ENCODE measurements at regions not wholly inside any gene's neighbourhood (a gene's known extent, or its start where the extent isn't known, plus 50 kb on each side); places are given as distances from the start of the nearest gene placed in this dataset.

- ATAC-seq (no peak), DNase-seq (ENCODE audit: low read depth, low spot score) (no peak)
- Histone ChIP-seq H3K79me2 (ENCODE audit: insufficient read depth, low read length) (no peaks in the 10 kb centered on the region), H3K4me2 (ENCODE audit: low read length) (no peak overlapping the region), H3K27ac (ENCODE audit: low read depth, low read length) (no peak overlapping the region), H3K9me3 (ENCODE audit: control insufficient read depth in 1 of 2, insufficient read depth in 1 of 2, low read depth in 1 of 2, low read length in 2 of 2) (no peaks in the 10 kb centered on the region), H2AFZ (ENCODE audit: low read depth, low read length, poor library complexity, severe bottlenecking) (no peak overlapping the region), H3K4me1 (ENCODE audit: control insufficient read depth in 1 of 2, insufficient read depth in 2 of 2, low read length in 2 of 2) (peaks cover 0 to 4% of the 10 kb centered on the region in 2 experiments; a peak in 1 of 4 replicates), H3K27me3 (ENCODE audit: insufficient read depth, low read length) (no peaks in the 10 kb centered on the region), H3K9ac (ENCODE audit: low read length) (no peak overlapping the region), H3K4me3 (replicated peaks in 1 of 2; ENCODE audit: low read depth in 1 of 2, low read length in 2 of 2) (no peak overlapping the region), H3K36me3 (ENCODE audit: control insufficient read depth in 1 of 2, insufficient read depth in 2 of 2, low read length in 2 of 2) (no peaks in the 10 kb centered on the region), H4K20me1 (ENCODE audit: insufficient read depth) (no peaks in the 10 kb centered on the region), H3K9me2 (ENCODE audit: insufficient read depth) (no peaks in the 10 kb centered on the region)
- POLR2A ChIA-PET: no interaction called here
- BruUV-seq (replicated peaks): no TSS peak
- RAD21 ChIA-PET (ENCODE audit: low non-redundant PET in 1 of 2, low total read pairs in 2 of 2, uncharacterized antibody in 2 of 2, unreplicated experiment in 2 of 2): no interaction called here
- TF ChIP-seq ATF3 (IDR thresholded peaks at IDR 0.05) (no peak), EZH2phosphoT487 (IDR thresholded peaks at IDR 0.05; ENCODE audit: borderline replicate concordance) (no peak), EGR1 (IDR thresholded peaks at IDR 0.05; ENCODE audit: low read depth) (no peak), CBX3 (IDR thresholded peaks at IDR 0.05; ENCODE audit: low read depth) (no peak), FOSL1 (IDR thresholded peaks at IDR 0.05; ENCODE audit: low read depth) (no peak), SIN3A (IDR thresholded peaks at IDR 0.05; ENCODE audit: low read depth) (no peak)
- TF ChIP-seq, protein P1, sequence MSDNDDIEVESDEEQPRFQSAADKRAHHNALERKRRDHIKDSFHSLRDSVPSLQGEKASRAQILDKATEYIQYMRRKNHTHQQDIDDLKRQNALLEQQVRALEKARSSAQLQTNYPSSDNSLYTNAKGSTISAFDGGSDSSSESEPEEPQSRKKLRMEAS (IDR thresholded peaks at IDR 0.05): no peak
- TF ChIP-seq, protein P2, sequence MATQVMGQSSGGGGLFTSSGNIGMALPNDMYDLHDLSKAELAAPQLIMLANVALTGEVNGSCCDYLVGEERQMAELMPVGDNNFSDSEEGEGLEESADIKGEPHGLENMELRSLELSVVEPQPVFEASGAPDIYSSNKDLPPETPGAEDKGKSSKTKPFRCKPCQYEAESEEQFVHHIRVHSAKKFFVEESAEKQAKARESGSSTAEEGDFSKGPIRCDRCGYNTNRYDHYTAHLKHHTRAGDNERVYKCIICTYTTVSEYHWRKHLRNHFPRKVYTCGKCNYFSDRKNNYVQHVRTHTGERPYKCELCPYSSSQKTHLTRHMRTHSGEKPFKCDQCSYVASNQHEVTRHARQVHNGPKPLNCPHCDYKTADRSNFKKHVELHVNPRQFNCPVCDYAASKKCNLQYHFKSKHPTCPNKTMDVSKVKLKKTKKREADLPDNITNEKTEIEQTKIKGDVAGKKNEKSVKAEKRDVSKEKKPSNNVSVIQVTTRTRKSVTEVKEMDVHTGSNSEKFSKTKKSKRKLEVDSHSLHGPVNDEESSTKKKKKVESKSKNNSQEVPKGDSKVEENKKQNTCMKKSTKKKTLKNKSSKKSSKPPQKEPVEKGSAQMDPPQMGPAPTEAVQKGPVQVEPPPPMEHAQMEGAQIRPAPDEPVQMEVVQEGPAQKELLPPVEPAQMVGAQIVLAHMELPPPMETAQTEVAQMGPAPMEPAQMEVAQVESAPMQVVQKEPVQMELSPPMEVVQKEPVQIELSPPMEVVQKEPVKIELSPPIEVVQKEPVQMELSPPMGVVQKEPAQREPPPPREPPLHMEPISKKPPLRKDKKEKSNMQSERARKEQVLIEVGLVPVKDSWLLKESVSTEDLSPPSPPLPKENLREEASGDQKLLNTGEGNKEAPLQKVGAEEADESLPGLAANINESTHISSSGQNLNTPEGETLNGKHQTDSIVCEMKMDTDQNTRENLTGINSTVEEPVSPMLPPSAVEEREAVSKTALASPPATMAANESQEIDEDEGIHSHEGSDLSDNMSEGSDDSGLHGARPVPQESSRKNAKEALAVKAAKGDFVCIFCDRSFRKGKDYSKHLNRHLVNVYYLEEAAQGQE (IDR thresholded peaks at IDR 0.05; ENCODE audit: low read depth): no peak
- intact Hi-C loops (cut with micrococcal nuclease): no loop called here
- CTCF ChIA-PET: no interaction called here
Measured at GRCh38 chr1:21361506-21361905, 71.2 kb upstream of the ECE1 start.
